ENCODE measurements at regions not wholly inside any gene's neighbourhood (a gene's known extent, or its start where the extent isn't known, plus 50 kb on each side); places are given as distances from the start of the nearest gene placed in this dataset.

GRCh38 chr13:79792716-79793115 lies 311.8 kb downstream of the NDFIP2 start:
- DNase-seq: no peak
- H3K4me3 ChIP-seq: no peak overlapping the region
- TF ChIP-seq EP300 (IDR thresholded peaks at IDR 0.05): no peak
- no peak for TF ChIP-seq POLR2A (IDR thresholded peaks at IDR 0.05)
- no peak for TF ChIP-seq CTCF (IDR thresholded peaks at IDR 0.05)
- H3K36me3 ChIP-seq: no peaks in the 10 kb centered on the region
- H3K27me3 ChIP-seq: no peaks in the 10 kb centered on the region
- H3K4me1 ChIP-seq (ENCODE audit: insufficient read depth): no peaks in the 10 kb centered on the region
- no peaks in the 10 kb centered on the region for H3K9me3 ChIP-seq
- intact Hi-C loops (cut with DNase I): no loop called here
- H3K27ac ChIP-seq: no peak overlapping the region

GRCh38 chr13:79791471-79792042 lies 310.6 kb downstream of the NDFIP2 start:
- Histone ChIP-seq H3K27me3 (no peaks in the 10 kb centered on the region), H3K4me3 (no peak overlapping the region), H3K9me3 (no peaks in the 10 kb centered on the region), H3K36me3 (no peaks in the 10 kb centered on the region), H3K27ac (no peak overlapping the region), H3K4me1 (ENCODE audit: insufficient read depth) (no peaks in the 10 kb centered on the region)
- intact Hi-C loops (cut with DNase I): no loop called here
- no peak for DNase-seq
- TF ChIP-seq POLR2A (IDR thresholded peaks at IDR 0.05) (no peak), EP300 (IDR thresholded peaks at IDR 0.05) (no peak), CTCF (IDR thresholded peaks at IDR 0.05) (no peak)
- WGBS, 3 donors: 97 to 100% (median 100%) methylated on average over 2 of the region's 2 CpGs

- no peaks in the 10 kb centered on the region for H3K36me3 ChIP-seq
- H3K4me3 ChIP-seq: no peak overlapping the region
- no peak for DNase-seq
- 91 to 95% (median 94%) methylated on average over 4 of the region's 4 CpGs for WGBS, 3 donors
- intact Hi-C loops (cut with DNase I): no loop called here
- no peaks in the 10 kb centered on the region for H3K9me3 ChIP-seq
- no peaks in the 10 kb centered on the region for H3K27me3 ChIP-seq
- peaks cover 5% of the 10 kb centered on the region for H3K4me1 ChIP-seq (ENCODE audit: insufficient read depth)
- no peak for TF ChIP-seq EP300 (IDR thresholded peaks at IDR 0.05)
- TF ChIP-seq CTCF (IDR thresholded peaks at IDR 0.05): no peak
- TF ChIP-seq POLR2A (IDR thresholded peaks at IDR 0.05): no peak
- H3K27ac ChIP-seq: no peak overlapping the region
Observed at GRCh38 chr13:79786176-79786575, 305.2 kb downstream of the NDFIP2 start.

GRCh38 chr13:79782541-79783205 lies 301.7 kb downstream of the NDFIP2 start:
- DNase-seq: peak; percentile 31 to 59 (median 42)
- TF ChIP-seq CTCF (IDR thresholded peaks at IDR 0.05) (no peak), POLR2A (IDR thresholded peaks at IDR 0.05) (no peak), EP300 (IDR thresholded peaks at IDR 0.05) (no peak)
- Histone ChIP-seq H3K4me3 (no peak overlapping the region), H3K9me3 (no peaks in the 10 kb centered on the region), H3K27me3 (no peaks in the 10 kb centered on the region), H3K36me3 (no peaks in the 10 kb centered on the region), H3K4me1 (ENCODE audit: insufficient read depth) (peaks cover 7% of the 10 kb centered on the region), H3K27ac (no peak overlapping the region)
- intact Hi-C loops (cut with DNase I): no loop called here
- WGBS, 3 donors: 21 to 38% (median 23%) methylated on average over 14 of the region's 14 CpGs

All from ovary (tissue), 7 donors.